Immature natural killer cell (primary cell): ENCODE measurements at regions not wholly inside any gene's neighbourhood (a gene's known extent, or its start where the extent isn't known, plus 50 kb on each side); places are given as distances from the start of the nearest gene placed in this dataset.

Experiments used
- DNase-seq, 3 donors: peaks; one replicate each; pipeline ENCODE4 v3.0.0; 2022; ENCODE audit warnings: mixed read lengths in 1 of 3
- H3K27ac Mint-ChIP-seq, 6 donors: one replicate each; pipeline ENCODE4 v1.8.0; 2020; ENCODE audit warnings: mixed read lengths in 6 of 6, mild to moderate bottlenecking in 5 of 6, inconsistent platforms in 4 of 6, moderate library complexity in 3 of 6
- H3K27me3 Mint-ChIP-seq, 3 donors: one replicate each; pipeline ENCODE4 v1.8.0; 2020 to 2021; ENCODE audit warnings: low read depth in 3 of 3, mild to moderate bottlenecking in 3 of 3, mixed read lengths in 3 of 3, moderate library complexity in 3 of 3, inconsistent platforms in 1 of 3
- H3K36me3 Mint-ChIP-seq, 3 donors: one replicate each; pipeline ENCODE4 v1.8.0; 2020; ENCODE audit warnings: mixed read lengths in 3 of 3, inconsistent platforms in 2 of 3, mild to moderate bottlenecking in 2 of 3
- H3K4me1 Mint-ChIP-seq, 2 donors: one replicate each; pipeline ENCODE4 v1.8.0; 2020; ENCODE audit warnings: inconsistent platforms in 2 of 2, mild to moderate bottlenecking in 2 of 2, mixed read lengths in 2 of 2, moderate library complexity in 1 of 2
- H3K4me3 Mint-ChIP-seq, 5 donors: one replicate each; pipeline ENCODE4 v1.8.0; 2020; ENCODE audit warnings: mild to moderate bottlenecking in 5 of 5, mixed read lengths in 5 of 5, inconsistent platforms in 3 of 5, moderate library complexity in 3 of 5
- H3K9me3 Mint-ChIP-seq, 6 donors: one replicate each; pipeline ENCODE4 v1.8.0; 2020; ENCODE audit warnings: mild to moderate bottlenecking in 6 of 6, mixed read lengths in 6 of 6, inconsistent platforms in 4 of 6, moderate library complexity in 3 of 6

- no peaks in the 10 kb centered on the region for H3K4me1 Mint-ChIP-seq
- H3K4me3 Mint-ChIP-seq: no peak overlapping the region
- H3K9me3 Mint-ChIP-seq: peaks cover 0 to 6% (median 2%) of the 10 kb centered on the region in 6 donors
- H3K27ac Mint-ChIP-seq: no peak overlapping the region
- H3K36me3 Mint-ChIP-seq: no peaks in the 10 kb centered on the region
- peaks cover 0 to 2% (median 2%) of the 10 kb centered on the region in 3 donors for H3K27me3 Mint-ChIP-seq
- DNase-seq: no peak
Observed at GRCh38 chr10:2119316-2119715, 382.0 kb upstream of the ADARB2 start.

- Mint-ChIP-seq H3K36me3 (no peaks in the 10 kb centered on the region), H3K4me3 (no peak overlapping the region)
- DNase-seq: no peak
Observed at GRCh38 chr10:2118201-2118600, 380.9 kb upstream of the ADARB2 start.

GRCh38 chr10:2117641-2118040 lies 380.3 kb upstream of the ADARB2 start:
- H3K36me3 Mint-ChIP-seq: no peaks in the 10 kb centered on the region
- no peak overlapping the region for H3K27ac Mint-ChIP-seq
- no peak for DNase-seq
- peaks cover 0 to 6% (median 2%) of the 10 kb centered on the region in 6 donors for H3K9me3 Mint-ChIP-seq
- H3K27me3 Mint-ChIP-seq: peaks cover 0 to 2% (median 2%) of the 10 kb centered on the region in 3 donors
- no peak overlapping the region for H3K4me3 Mint-ChIP-seq
- H3K4me1 Mint-ChIP-seq: no peaks in the 10 kb centered on the region

More at GRCh38 chr10:2118201-2118600, 380.9 kb upstream of the ADARB2 start:
- no peaks in the 10 kb centered on the region for H3K4me1 Mint-ChIP-seq
- H3K27ac Mint-ChIP-seq: no peak overlapping the region
- peaks cover 0 to 6% (median 2%) of the 10 kb centered on the region in 6 donors for H3K9me3 Mint-ChIP-seq
- H3K27me3 Mint-ChIP-seq: peaks cover 0 to 2% (median 2%) of the 10 kb centered on the region in 3 donors

GRCh38 chr10:2111965-2112364 lies 374.6 kb upstream of the ADARB2 start:
- H3K27ac Mint-ChIP-seq: no peak overlapping the region
- H3K27me3 Mint-ChIP-seq: no peaks in the 10 kb centered on the region
- no peaks in the 10 kb centered on the region for H3K4me1 Mint-ChIP-seq

GRCh38 chr10:2108496-2108895 lies 371.2 kb upstream of the ADARB2 start:
- no peak for DNase-seq
- Mint-ChIP-seq H3K4me1 (no peaks in the 10 kb centered on the region), H3K27ac (no peak overlapping the region), H3K9me3 (peaks cover 0 to 5% (median 0%) of the 10 kb centered on the region in 6 donors), H3K27me3 (peaks cover 0 to under 1% (median 0%) of the 10 kb centered on the region in 3 donors), H3K36me3 (no peaks in the 10 kb centered on the region), H3K4me3 (no peak overlapping the region)

More at GRCh38 chr10:2111965-2112364, 374.6 kb upstream of the ADARB2 start:
- DNase-seq: no peak
- H3K36me3 Mint-ChIP-seq: no peaks in the 10 kb centered on the region
- no peak overlapping the region for H3K4me3 Mint-ChIP-seq
- peaks cover 0 to 4% (median 0%) of the 10 kb centered on the region in 6 donors for H3K9me3 Mint-ChIP-seq

GRCh38 chr10:2106641-2107040 lies 369.3 kb upstream of the ADARB2 start:
- peaks cover 0 to 5% (median 0%) of the 10 kb centered on the region in 6 donors for H3K9me3 Mint-ChIP-seq
- peaks cover 0 to 2% (median 0%) of the 10 kb centered on the region in 3 donors for H3K27me3 Mint-ChIP-seq
- no peak overlapping the region for H3K4me3 Mint-ChIP-seq
- no peak overlapping the region for H3K27ac Mint-ChIP-seq
- no peaks in the 10 kb centered on the region for H3K4me1 Mint-ChIP-seq
- H3K36me3 Mint-ChIP-seq: no peaks in the 10 kb centered on the region
- DNase-seq: no peak

GRCh38 chr10:2099321-2099720 lies 362.0 kb upstream of the ADARB2 start:
- H3K27me3 Mint-ChIP-seq: peaks cover 0 to 2% (median 2%) of the 10 kb centered on the region in 3 donors
- no peaks in the 10 kb centered on the region for H3K4me1 Mint-ChIP-seq
- no peak overlapping the region for H3K27ac Mint-ChIP-seq
- H3K36me3 Mint-ChIP-seq: no peaks in the 10 kb centered on the region
- no peak overlapping the region for H3K4me3 Mint-ChIP-seq
- DNase-seq: no peak
- peaks cover 0 to 2% (median 0%) of the 10 kb centered on the region in 6 donors for H3K9me3 Mint-ChIP-seq

GRCh38 chr10:2097937-2098336 lies 360.6 kb upstream of the ADARB2 start:
- no peaks in the 10 kb centered on the region for H3K36me3 Mint-ChIP-seq
- no peak overlapping the region for H3K4me3 Mint-ChIP-seq
- H3K9me3 Mint-ChIP-seq: peaks cover 0 to 2% (median 0%) of the 10 kb centered on the region in 6 donors
- DNase-seq: no peak
- no peak overlapping the region for H3K27ac Mint-ChIP-seq
- peaks cover 0 to 2% (median 0%) of the 10 kb centered on the region in 3 donors for H3K27me3 Mint-ChIP-seq
- H3K4me1 Mint-ChIP-seq: no peaks in the 10 kb centered on the region

GRCh38 chr10:2094171-2094570 lies 356.8 kb upstream of the ADARB2 start:
- H3K27me3 Mint-ChIP-seq: peaks cover 0 to under 1% (median 0%) of the 10 kb centered on the region in 3 donors
- H3K36me3 Mint-ChIP-seq: no peaks in the 10 kb centered on the region
- DNase-seq: no peak
- no peak overlapping the region for H3K27ac Mint-ChIP-seq
- peaks cover 0 to 2% (median 0%) of the 10 kb centered on the region in 6 donors for H3K9me3 Mint-ChIP-seq
- H3K4me1 Mint-ChIP-seq: no peaks in the 10 kb centered on the region
- no peak overlapping the region for H3K4me3 Mint-ChIP-seq

- H3K36me3 Mint-ChIP-seq: no peaks in the 10 kb centered on the region
- H3K4me1 Mint-ChIP-seq: no peaks in the 10 kb centered on the region
- H3K27ac Mint-ChIP-seq: no peak overlapping the region
- no peak for DNase-seq
- H3K4me3 Mint-ChIP-seq: no peak overlapping the region
- H3K27me3 Mint-ChIP-seq: peaks cover 1 to 2% (median 2%) of the 10 kb centered on the region in 3 donors
- H3K9me3 Mint-ChIP-seq: peaks cover 0 to 6% (median 1%) of the 10 kb centered on the region in 6 donors
Observed at GRCh38 chr10:2083591-2083990, 346.3 kb upstream of the ADARB2 start.

- H3K4me3 Mint-ChIP-seq: no peak overlapping the region
- peaks cover 0 to 3% (median 1%) of the 10 kb centered on the region in 6 donors for H3K9me3 Mint-ChIP-seq
- no peak overlapping the region for H3K27ac Mint-ChIP-seq
- H3K4me1 Mint-ChIP-seq: no peaks in the 10 kb centered on the region
- H3K36me3 Mint-ChIP-seq: no peaks in the 10 kb centered on the region
- H3K27me3 Mint-ChIP-seq: peaks cover 0 to 2% (median 2%) of the 10 kb centered on the region in 3 donors
- DNase-seq: no peak
Observed at GRCh38 chr10:2081501-2081900, 344.2 kb upstream of the ADARB2 start.

GRCh38 chr10:2079603-2080078 lies 342.3 kb upstream of the ADARB2 start:
- peaks cover 0 to 2% (median 2%) of the 10 kb centered on the region in 3 donors for H3K27me3 Mint-ChIP-seq
- no peak for DNase-seq
- H3K4me1 Mint-ChIP-seq: no peaks in the 10 kb centered on the region
- no peak overlapping the region for H3K4me3 Mint-ChIP-seq
- H3K9me3 Mint-ChIP-seq: peaks cover 0 to 4% (median 0%) of the 10 kb centered on the region in 6 donors
- H3K36me3 Mint-ChIP-seq: no peaks in the 10 kb centered on the region
- no peak overlapping the region for H3K27ac Mint-ChIP-seq

- no peak overlapping the region for H3K4me3 Mint-ChIP-seq
Observed at GRCh38 chr10:2077231-2077630, 339.9 kb upstream of the ADARB2 start.

GRCh38 chr10:2076528-2076927 lies 339.2 kb upstream of the ADARB2 start:
- Mint-ChIP-seq H3K4me1 (no peaks in the 10 kb centered on the region), H3K9me3 (peaks cover 0 to 6% (median 0%) of the 10 kb centered on the region in 6 donors), H3K4me3 (no peak overlapping the region), H3K36me3 (no peaks in the 10 kb centered on the region), H3K27ac (no peak overlapping the region), H3K27me3 (peaks cover 4% of the 10 kb centered on the region in 3 donors)
- DNase-seq: no peak

More at GRCh38 chr10:2077231-2077630, 339.9 kb upstream of the ADARB2 start:
- H3K4me1 Mint-ChIP-seq: no peaks in the 10 kb centered on the region
- H3K27me3 Mint-ChIP-seq: peaks cover 2 to 4% (median 4%) of the 10 kb centered on the region in 3 donors
- no peak for DNase-seq
- H3K9me3 Mint-ChIP-seq: peaks cover 0 to 6% (median 0%) of the 10 kb centered on the region in 6 donors
- no peaks in the 10 kb centered on the region for H3K36me3 Mint-ChIP-seq
- no peak overlapping the region for H3K27ac Mint-ChIP-seq

- Mint-ChIP-seq H3K4me1 (no peaks in the 10 kb centered on the region), H3K36me3 (peaks cover 0 to under 1% (median 0%) of the 10 kb centered on the region in 3 donors), H3K4me3 (no peak overlapping the region), H3K27me3 (peaks cover 0 to 4% (median 3%) of the 10 kb centered on the region in 3 donors), H3K27ac (no peak overlapping the region), H3K9me3 (peaks cover 0 to 7% (median 1%) of the 10 kb centered on the region in 6 donors)
- DNase-seq: no peak
Observed at GRCh38 chr10:2067015-2067414, 329.7 kb upstream of the ADARB2 start.
